ENCODE measurements at regions not wholly inside any gene's neighbourhood (a gene's known extent, or its start where the extent isn't known, plus 50 kb on each side); places are given as distances from the start of the nearest gene placed in this dataset.
"Not testable (repeated sequence)": the region's sequence is repeated elsewhere in the genome, so short reads cannot be mapped to it uniquely, and the experiment has no call there.

DNA sequence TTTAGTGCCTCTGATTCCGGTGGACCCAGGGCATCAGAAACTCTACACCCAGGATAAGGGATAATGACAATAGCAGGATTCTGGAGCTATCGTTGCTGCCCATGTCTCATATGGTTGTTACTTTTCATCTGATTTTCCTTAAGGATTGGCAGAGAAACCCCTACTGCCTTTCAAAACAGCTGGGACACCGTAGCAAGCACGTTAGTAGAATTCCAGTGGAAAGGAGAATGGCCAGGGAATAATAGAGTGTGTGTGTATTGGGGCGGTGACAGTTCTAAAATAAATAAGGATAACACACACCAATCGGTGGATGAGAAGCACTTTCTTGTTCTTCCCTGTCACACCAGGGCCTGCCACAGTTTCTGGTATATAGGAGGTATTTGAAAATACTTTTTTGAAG lies 251.8 kb downstream of the HAPSTR1 start:
- no peak for DNase-seq (ENCODE audit: low read depth)

DNA sequence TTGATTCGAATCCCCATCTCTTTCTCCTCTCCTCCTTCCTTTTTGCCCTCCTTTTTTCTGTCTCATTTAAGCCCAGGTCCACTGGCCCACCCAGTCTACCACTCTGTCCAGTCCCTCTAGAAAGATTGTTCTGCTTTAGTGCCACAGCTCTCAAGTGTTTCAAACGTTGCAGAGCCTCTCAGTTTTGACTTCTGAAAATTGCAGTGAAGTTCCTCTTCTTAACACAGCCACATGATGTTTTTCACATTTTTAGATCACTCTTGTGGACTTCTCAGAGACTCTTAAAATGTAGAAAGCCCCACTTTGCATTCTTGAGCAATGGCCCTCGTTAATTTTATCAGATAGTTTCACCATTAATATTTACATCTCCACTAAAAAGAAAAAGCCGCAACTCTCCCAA lies 253.1 kb downstream of the HAPSTR1 start:
- DNase-seq (ENCODE audit: low read depth): no peak

DNA sequence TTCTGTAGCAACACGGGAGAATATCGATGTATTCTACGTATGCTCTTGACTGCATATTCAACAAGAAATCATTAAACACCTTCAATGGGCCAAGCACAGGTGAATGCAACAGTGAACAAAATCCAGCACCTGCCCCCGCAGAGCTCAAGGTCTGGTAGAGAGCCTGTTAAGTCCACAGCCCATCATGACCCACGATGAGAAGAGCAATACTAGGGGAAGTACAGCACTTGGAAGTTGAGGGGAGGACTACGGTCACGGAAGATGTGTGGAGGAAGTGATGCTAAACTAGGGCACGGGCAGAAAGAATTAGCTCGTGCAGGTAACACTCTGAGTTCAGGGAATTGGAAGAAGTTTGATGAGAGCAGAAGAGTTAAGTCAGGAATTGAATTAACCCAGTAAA lies 253.6 kb downstream of the HAPSTR1 start:
- DNase-seq (ENCODE audit: low read depth): no peak

DNA sequence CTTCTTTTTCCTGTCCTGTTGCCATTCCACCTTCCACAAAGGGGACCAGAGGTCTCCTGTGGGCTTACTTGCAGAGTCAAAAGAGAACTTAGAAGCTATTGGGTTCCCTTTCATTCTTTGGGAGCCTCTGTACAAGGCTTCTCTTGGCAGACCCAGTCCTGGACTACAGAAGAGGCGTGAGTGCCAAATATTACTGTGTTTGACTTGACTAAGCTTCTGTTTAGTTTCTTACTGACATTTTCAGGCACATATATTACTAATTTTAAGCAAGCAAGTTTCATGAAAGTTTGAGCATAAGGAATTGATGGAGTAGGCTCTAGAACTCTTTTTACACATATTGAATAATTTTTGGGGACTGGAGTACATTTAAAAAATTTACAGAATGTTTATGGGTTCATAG lies 254.4 kb downstream of the HAPSTR1 start:
- no peak for DNase-seq (ENCODE audit: low read depth)

DNA sequence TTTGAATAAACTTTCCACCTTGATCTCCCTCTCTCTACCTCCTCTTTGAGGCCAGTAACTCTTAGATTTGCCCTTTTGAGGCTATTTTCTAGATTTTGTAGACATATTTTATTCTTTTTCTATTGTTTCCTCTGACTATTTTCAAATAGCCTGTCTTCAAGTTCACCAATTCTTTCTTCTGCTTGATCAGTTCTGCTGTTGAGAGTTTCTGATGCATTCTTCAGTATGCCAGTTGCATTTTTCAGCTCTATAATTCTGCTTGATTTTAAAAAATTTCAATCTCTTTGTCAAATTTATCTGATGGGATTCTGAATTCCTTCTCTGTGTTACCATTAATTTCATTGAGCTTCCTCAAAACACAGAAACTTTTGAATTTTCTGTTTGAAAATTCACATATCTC lies 257.5 kb downstream of the HAPSTR1 start:
- no peak for DNase-seq (ENCODE audit: low read depth)

DNA sequence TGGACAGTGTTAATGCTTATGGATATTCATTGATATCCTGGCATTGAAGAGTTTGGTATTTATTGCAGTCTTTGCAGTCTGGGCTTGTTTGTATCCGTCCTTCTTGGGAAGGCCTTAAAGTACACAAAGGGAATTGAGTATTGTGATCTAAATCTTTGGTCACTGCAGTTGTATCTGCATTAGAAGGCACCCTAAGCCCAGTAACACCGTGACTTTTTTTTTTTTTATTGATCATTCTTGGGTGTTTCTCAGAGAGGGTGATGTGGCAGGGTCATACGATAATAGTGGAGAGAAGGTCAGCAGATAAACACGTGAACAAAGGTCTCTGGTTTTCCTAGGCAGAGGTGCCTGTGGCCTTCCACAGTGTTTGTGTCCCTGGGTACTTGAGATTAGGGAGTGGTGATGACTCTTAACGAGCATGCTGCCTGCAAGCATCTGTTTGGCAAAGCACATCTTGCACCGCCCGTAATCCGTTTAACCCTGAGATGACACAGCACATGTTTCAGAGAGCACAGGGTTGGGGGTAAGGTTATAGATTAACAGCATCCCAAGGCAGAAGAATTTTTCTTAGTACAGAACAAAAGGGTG lies 258.0 kb downstream of the HAPSTR1 start:
- DNase-seq (ENCODE audit: low read depth): not testable (repeated sequence)

DNA sequence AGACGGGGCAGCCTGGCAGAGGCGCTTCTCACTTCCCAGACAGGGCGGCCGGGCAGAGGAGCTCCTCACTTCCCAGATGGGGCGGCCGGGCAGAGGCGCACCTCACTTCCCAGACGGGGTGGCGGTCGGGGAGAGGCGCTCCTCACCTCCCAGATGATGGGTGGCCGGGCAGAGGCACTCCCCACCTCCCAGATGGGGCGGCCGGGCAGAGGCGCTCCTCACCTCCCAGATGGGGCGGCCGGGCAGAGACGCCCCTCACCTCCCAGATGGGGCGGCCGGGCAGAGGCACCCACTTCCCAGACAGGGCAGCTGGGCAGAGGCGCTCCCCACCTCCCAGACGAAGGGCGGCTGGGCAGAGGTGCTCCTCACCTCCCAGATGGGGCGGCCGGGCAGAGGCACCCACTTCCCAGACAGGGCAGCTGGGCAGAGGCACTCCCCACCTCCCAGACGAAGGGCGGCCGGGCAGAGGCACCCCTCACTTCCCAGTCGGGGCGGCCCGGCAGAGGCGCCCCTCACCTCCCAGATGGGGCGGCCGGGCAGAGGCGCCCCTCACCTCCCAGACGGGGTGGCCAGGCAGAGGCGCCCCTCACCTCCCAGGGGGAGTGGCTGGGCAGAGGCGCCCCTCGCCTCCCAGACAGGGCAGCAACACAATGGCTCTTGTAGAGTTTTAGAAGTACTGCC lies 258.8 kb downstream of the HAPSTR1 start:
- DNase-seq (ENCODE audit: low read depth): not testable (repeated sequence)

DNA sequence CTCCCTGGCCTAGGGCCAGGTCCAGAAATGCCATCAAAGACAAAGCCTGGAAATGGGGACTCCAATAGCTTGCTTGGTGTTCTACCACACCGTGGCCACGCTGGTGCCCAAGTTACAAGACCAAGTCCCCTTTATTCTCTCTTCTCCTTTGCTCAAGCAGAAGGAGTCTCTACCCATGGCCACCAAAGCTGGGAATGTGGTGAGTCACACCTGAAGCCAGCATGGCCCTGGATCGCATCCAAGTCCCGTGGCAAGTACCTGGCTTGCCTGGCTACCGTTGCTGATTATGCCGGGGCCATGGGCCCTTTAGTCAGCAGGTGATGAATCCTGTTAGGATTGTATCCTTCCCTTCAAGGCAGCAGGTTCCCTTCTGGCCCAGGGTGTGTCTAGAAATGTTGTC lies 260.0 kb downstream of the HAPSTR1 start:
- no peak for DNase-seq (ENCODE audit: low read depth)

DNA sequence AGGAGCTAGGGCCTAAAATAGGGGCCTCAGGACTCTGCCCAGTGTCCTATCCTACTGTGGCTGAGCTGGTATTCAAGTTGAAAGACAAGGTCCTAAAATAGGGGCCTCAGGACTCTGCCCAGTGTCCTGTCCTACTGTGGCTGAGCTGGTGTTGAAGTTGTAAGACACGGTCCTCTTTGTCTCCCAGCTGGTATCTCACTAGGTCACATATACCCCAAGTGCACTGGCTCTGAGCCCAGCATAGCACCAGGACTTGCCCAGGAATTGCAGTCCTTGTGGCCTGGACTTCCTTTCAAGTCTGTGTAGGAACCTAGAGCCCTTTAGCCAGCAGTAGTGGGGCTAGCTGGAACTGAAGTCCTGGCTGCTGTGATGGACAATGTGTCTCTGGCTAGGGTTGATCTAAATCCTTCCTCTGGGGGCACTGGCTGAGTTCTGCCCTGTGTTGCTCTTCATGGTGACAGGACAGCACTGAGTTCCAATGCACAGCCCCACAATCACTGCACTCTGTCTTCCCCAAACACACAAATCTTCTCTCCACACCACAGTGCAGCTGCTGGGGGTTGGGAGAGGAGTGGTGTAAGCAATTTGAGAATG lies 260.5 kb downstream of the HAPSTR1 start:
- DNase-seq (ENCODE audit: low read depth): no peak

DNA sequence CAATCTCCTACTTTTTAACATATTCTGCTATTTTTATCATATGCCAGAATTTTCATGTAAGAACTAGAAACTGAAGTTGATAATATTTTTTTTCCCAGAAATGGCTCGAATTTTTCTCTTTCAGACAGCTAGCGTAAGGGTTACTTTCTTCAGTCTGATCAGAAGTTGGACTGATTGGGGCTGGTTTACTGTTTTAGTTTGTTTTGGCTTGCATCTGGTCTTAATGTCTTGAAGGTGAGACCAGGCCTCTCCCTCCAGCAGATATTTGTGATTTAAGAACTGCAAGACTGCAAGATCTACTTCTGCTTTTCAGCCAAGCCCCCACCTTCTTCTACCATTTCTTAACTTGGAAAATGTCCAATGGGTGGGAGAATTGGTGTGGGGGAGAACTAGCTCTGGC lies 266.4 kb downstream of the HAPSTR1 start:
- DNase-seq (ENCODE audit: low read depth): no peak

DNA sequence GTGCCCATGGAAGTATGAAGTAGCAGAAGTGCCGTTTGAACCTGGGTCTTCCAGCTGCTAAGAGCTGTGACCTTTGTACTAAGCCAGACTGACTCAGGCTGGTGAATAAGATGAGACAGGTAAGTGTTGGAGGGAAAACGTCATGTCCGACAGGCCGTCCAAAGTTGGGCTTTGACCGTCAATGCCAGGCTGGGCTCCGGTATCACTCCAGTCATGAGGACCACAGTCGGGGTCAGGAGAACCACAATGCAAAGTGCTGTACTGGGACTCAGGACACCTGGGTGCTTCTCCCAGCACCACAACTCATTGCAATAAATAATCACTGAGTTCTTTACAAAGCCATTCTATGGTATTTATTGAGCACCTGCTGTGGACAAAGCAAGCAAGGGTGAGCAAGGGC lies 268.6 kb downstream of the HAPSTR1 start:
- no peak for DNase-seq (ENCODE audit: low read depth)

DNA sequence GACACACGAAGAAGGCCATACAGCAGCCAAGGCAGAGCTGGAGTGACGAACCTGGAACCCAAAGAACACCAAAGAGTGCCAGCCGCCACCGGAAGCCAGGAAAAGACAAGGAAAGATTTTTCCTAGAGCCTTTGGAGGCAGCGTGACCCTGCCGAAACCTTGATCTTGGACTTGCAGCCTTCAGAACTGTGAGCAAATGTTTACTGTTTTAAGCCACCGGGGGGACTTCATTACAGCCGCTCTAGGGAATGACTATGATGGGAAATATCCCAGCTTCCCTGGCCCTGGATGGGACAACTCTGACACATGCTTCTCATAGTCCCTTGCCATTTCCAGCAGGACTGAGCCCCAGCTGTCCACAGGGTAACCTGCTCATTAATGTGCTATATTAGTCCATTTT lies 270.6 kb downstream of the HAPSTR1 start:
- no peak for DNase-seq (ENCODE audit: low read depth)

DNA sequence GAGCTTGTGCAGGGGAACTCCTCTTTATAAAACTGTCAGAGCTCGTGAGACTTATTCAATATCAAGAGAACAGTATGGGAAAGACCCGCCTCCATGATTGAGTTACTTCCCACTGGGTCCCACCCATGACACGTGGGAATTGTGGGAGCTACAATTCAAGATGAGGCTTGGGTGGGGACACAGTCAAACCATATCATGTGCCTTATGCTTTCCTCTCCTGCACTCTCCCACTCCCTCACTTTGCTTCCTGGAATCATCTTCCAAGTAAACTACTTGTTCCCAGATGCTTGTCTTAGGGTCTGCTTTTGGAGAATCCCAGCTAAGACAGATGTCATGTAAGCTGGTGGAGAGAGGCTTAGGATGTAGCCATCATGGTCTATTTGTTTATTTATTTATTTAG lies 271.2 kb downstream of the HAPSTR1 start:
- DNase-seq (ENCODE audit: low read depth): no peak

DNA sequence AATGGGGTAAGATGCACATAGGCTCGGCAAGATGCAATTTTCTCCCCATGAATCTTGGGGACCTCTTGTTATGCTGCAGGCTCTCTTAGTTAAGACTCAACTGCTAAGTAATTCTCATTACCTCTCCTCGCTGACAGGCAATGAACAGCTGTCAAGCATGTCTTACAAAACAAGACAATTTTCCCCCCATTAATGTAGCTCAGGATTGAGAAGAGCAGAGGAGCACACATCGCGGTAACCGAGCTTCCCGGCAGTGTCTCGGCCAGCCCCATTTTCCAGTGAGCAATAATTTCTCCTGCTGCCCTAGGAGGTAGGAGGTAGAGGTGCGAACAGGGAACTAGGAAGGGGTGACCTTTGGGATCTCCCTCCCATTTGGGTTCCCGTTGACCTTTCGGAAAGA lies 272.1 kb downstream of the HAPSTR1 start:
- no peak for DNase-seq (ENCODE audit: low read depth)

DNA sequence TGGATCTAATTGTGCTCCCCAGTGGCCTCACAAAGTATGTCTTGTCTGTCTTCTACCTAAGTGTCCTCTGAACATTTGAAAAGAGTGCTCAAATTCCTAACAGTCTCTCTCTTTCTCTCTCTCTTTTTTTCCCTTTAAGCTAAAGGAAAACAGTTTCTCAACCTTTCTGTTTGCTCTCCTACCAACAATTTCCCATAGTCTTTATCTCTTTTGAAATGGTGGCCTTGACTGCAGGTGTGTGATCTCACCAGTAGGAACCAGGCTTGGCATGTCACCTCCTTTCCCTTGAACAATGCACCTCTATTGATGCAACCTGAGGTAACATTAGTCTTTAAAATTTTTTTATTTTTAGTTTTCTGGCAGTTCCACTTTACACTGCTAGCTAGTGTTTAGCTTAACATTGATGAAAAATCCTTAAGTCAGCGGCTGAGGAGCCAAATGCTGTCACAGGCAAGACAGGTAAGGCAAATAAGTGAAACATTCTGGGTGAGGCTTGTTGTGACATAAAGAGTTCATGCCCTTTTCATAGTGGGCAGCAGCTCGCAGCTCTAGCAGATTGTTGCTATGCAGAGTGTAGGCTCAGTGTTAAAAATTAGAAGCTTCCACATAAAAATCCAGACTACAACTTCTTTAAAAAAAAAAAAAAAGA lies 273.4 kb downstream of the HAPSTR1 start:
- no peak for DNase-seq (ENCODE audit: low read depth)

DNA sequence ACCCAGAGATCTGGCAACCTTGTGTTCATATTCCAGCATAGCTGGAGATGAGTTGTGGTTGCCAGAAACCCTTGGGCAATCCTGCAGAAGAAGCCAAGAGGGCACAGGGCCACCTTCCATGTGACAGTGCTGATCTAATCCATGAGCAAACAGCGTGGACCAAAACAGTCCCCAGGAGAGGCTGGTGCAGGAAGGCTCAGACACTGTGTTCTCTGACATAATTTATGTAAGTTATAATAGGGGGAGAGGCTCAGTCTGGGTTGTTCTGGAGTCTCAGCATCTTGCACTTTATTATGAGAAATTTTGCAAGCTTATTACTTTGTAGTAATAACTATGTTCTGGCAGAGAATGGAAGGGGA lies 273.9 kb downstream of the HAPSTR1 start:
- no peak for DNase-seq (ENCODE audit: low read depth)

DNA sequence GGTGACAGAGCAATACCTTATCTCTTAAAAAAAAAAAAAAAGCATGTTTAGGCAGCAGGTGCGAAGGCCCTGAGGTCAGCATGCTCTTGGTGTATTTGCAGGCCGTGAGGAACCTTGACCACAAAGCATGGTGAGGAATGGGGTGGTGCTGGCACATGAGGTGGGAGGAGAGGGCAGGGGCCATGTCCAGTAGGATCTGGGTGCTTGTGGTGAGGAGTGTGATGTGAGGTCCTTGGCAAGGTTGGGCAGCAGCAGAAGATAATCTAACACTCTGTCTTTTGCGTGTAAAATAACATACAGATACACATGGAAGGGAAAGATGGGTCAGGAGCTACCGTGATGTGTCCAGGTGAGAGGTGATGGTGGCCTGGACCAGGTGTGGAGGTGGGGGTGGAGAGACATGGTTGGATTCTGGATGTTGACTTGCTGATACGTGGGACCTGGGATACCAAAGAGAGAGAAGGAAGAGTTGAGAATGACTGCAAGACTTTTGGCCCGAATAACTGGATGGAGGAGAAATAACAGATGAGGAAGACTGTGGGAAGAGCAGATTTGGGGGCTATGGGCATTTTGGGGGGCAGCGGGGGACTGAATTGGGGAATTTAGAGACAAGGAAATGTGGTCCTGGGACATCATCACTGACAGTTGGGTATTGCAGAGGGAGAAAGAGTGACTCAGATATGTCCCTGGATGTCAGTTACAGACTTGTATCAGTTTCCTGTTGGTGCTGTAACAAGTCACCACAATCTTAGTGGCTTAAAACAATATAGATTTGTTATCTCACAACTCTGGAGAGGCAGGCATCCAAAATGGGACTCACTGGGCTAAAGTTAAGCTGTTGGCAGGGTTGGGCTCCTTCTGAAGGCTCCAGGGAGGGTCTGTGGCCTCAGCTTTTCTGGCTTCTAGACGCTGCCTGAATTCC lies 274.9 kb downstream of the HAPSTR1 start:
- DNase-seq (ENCODE audit: low read depth): no peak

DNA sequence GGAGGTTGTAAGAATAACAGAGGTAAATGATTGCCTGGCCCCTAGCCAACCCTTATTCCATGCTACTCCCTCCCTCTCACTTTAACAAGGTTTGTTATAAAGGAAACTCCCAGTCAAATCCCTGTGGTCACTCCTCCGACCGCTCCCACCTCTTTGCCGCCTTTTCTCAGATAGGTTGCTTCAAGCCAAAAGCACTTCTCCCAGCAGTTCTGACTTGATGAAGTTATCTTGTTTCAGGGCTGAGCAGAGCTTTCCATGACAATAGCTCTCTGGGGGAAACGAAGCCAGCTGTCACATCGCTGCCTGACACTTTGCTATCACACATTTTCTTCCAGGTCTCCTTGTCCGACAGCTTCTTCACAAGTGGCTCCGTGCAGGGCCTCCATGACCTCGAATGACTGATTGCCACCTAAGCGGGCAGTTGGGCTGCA lies 278.6 kb downstream of the HAPSTR1 start:
- no peak for DNase-seq (ENCODE audit: low read depth)

DNA sequence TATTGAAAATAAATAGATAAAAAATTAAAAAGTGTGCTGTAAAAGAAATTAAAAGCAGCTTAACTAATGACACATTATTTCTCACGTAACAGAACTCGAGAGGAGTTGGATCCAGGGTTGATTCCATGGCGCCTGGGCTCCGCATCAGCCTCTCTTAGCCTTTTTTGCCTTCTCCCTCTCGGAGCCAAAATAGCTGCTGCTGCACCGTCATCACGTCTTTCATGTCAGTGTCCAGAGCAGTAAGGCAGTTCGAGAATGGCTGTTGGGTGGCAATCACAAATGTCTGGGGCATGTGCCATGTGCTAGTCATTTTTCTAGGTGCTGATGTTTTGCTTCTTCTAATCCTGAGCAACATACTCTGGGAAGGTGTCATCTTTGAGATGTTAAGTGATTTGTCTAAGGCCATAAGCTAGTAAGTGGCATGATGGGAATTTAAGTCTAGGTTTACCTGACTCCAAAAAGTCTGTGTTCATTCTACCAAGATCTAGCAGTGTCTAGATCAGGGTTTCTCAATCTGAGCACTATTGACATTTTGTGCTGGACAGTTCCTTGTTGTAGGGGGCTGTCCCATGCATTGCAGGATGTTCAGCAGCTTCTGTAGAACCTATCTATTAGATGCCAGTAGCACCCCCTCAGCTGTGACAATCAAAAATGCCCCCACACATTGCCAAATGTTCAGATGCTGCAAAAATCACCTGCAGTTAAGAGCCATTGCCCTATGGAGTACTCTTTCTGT lies 280.4 kb downstream of the HAPSTR1 start:
- DNase-seq (ENCODE audit: low read depth): no peak

DNA sequence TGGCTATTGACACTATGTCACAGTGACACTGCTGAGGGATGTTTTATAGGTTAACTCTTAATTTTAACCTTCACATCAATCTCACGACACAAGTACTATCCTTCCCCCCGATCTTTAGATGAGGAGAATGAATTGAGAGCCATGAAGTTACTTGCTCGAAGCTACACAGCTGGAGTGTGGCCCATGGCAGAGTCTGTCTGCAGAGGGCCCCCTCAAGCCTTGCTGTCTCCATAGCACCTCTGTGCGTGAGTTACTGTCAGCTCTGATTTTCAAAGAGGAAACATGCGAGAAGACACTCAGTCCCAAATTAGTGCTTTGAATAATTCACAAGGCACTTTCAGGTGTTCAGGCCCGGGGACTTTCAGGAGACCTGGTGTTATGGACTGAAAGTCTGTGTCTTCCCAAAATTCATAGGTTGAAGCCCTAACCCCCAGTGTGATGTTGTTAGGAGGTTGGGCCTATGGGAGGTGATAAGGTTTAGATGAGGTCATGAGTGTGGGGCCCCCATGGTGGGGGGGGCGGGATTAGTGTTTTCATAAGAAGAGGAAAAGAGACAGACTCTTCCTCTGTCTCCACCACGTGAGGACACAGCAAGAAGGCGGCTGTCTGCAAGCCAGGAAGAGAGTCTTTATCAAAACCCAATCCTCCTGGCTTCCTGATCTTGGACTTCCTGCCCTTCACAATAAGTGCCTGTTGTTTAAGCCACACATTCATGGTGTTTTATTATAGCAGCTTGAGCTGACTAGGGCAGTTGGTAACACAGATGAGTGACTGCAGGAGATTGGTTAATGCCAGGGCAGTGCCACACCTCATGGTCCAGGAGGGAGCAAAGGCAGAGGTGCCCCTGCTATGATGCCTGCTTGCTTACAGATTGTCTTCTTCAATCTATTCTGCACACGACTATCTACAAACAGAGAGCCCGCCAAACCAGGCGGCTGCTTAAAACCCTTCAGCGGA lies 281.8 kb downstream of the HAPSTR1 start:
- no peak for DNase-seq (ENCODE audit: low read depth)

Measured in CMK (cell line).